GM12873 (cell line): ENCODE measurements at regions not wholly inside any gene's neighbourhood (a gene's known extent, or its start where the extent isn't known, plus 50 kb on each side); places are given as distances from the start of the nearest gene placed in this dataset.

Source experiments
- TF ChIP-seq, protein P1 (sequence below): IDR thresholded peaks from 2 replicates; pipeline ENCODE4 v1.5.1; 2012; ENCODE audit warnings: low read depth, mild to moderate bottlenecking, moderate library complexity, low read length, control low read depth; ENCODE audit not compliant: insufficient read depth; ENCODE audit errors: missing control alignments

DNA sequence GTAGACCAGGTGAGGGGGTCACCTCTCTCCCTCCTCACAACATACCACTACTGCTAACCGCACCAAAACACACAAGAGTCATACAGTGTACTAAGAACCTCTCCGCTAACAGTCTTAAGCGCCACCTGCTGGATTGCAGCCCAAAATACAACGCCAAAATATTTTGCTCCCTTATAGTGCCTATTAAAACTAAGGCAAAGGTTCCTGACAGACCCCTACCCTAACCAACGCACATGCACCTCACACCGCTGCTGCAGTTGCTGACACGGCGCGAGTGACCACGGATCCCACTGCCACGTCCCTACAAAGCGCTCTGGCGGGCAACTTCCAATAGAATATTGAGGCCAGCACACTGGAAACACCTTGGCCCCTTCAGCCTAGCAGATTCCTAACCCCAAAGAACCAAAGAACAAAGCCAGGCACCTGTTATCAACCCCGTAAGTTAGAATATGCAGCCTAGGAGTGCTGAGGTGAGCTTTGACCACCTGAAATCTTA, 563.6 kb upstream of the SEMA3D start:
- TF ChIP-seq, protein P1, sequence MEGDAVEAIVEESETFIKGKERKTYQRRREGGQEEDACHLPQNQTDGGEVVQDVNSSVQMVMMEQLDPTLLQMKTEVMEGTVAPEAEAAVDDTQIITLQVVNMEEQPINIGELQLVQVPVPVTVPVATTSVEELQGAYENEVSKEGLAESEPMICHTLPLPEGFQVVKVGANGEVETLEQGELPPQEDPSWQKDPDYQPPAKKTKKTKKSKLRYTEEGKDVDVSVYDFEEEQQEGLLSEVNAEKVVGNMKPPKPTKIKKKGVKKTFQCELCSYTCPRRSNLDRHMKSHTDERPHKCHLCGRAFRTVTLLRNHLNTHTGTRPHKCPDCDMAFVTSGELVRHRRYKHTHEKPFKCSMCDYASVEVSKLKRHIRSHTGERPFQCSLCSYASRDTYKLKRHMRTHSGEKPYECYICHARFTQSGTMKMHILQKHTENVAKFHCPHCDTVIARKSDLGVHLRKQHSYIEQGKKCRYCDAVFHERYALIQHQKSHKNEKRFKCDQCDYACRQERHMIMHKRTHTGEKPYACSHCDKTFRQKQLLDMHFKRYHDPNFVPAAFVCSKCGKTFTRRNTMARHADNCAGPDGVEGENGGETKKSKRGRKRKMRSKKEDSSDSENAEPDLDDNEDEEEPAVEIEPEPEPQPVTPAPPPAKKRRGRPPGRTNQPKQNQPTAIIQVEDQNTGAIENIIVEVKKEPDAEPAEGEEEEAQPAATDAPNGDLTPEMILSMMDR: peak; percentile 79

DNA sequence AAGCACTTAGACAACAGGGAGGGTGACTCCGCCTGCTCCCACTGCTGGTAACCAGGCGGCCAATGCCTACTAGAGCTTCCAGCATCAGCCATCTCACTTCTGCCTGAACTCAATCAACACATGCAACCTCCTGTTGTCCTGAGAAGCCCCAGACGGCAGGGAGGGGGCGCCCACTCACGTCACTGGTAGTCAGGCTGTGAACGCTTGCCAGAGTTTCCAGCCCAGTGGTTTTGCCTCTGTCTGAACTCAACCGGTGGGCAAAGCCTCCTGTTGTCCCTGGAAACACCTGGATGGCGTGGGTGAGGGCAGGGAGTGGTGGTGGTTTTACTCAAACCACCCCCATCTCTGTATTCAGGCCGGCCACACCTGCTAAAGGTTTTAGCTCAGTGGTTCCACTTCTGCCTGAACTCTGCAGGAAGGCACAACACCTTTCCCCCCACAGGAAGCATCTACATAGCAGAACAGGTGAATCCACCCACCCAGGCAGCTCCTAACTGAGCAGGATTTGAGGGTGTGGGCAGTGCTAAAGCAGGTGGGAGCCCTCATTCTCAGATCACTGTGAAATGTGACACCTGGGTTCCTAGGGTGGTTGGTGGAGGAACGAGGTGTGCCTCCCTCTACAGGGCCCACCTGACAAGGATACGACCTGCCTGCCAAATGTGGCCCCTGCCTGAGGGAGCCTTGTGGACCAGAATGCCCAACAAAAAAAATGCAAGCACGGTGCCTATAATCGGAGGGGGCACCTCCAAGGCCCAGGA, 563.0 kb upstream of the SEMA3D start:
- TF ChIP-seq, protein P1: no peak

DNA sequence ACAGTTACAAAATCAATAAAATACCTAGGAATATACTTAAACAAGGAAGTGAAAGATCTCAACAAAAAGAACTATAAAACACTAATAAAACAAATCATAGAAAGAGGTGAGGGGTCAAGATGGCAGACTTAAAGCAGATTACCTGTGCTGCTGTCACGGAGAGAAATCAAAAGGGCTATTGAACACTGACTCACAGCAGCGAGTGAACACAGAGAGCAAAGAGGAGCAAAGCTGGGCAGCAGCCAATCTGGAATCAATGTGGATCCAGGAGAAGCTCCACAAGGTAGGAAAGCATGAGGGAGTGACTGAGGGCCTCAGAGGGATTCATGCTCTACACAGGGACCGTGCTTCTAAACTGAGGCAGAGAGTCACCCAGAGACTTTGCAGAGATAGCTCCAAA, 562.0 kb upstream of the SEMA3D start:
- TF ChIP-seq, protein P1: no peak

DNA sequence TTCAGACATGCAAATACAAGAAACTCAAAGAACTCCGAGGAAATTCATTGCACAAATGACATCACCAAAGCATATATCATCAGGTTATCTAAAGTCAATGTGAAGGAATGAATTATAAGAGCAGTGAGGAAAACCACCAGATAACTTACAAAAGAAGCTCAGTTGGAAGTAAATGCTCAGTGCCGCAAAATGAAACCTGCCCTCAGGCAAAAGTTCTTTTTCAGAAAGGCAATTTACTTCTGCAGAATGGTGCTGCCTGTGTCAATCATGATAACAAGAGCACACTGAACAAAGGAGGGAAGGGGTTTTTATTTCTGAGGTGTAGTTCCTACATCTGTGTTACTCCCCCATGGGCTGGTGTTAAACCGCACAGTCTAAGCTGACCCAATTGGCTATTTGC, 550.6 kb upstream of the SEMA3D start:
- TF ChIP-seq, protein P1: no peak

DNA sequence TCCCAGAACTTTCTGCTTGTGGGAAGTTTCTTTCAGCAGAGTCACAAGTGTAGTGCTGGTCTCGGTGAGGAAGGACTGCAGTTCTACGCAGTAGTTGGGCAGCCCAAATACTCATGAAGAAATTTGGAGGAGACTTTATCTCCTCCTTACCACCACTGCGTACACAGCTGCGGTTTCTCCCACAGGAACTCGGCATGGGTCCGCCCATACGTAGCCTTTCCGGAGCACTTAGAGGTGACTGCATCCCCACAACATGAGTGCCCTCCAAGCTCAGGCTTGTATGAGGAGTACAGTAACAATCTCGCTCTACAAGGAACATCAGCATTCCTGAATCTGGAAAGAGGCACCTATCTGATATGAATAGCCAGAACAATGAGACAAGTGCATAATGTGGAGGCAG, 549.2 kb upstream of the SEMA3D start:
- TF ChIP-seq, protein P1: no peak

DNA sequence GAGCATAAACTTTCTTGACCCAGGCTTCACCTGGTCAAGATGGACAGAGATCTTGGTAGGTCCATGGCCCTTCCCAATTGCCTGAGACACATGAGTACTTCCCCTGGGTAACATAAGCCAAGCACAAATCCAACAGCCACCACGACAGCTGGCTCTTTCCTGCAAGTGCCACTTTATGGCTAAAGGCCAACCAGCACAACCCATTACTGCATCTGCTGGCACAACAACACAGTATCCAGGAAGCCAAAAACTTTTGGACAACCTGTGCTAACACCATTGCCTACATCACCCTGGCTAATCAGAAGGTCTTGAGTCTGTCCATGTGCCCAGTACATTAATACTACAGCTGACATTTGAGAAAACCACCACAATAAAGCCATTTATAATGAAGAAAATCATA, 548.0 kb upstream of the SEMA3D start:
- TF ChIP-seq, protein P1: no peak

DNA sequence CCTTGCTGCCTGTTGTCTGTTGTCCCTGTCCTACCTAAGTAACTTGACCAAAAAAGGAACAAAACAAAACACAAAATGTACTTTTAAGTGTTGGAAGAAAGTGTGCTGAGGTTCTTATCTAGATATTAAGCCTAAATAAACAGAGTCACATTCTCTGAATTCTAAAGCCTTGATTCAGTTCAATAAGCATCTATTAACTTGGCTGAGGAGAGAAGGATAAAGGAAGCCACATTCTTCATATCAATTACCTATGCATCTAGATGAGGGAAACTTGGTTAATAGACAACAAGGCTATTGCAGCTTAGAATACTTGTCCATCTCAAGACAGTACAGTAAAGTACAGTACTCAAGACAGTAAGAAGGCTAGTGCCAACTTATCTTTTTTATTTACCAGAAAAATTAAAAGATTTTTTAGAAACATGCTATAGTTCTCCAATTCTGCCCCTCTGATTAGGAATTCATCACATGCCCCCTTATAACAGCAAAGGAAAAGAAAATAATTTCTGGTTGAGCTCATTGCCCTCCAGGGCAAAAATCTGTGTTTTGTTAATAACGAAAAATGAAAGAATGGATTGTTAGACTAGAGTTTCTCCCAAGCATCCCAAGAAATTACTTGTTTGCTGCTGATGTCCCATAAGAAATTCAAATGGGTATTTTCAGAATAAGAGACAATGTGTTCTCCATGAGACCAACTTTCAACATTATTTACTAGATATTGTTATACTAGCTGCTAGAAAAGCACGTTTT, 546.5 kb upstream of the SEMA3D start:
- TF ChIP-seq, protein P1: no peak
